ENCODE measurements at regions not wholly inside any gene's neighbourhood (a gene's known extent, or its start where the extent isn't known, plus 50 kb on each side); places are given as distances from the start of the nearest gene placed in this dataset.

DNA sequence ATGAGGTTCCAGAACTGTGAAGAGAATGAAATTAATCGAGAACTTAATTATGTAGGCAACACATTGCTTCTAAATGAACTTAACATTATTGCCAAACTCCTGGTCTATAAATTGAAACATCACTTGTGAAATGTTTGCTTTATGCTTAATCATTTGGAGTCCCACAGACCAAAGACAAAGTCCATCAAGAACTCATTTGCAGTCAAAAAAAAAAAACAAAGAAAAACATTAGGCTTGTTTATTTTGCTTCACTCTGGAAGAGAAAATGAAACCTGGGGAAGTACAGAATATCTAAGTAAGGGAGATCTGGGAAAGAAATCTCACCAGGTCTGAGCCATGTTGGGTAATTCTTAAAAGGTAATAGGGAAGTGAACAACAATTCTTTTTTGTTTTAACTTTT is 1363.5 kb upstream of the DDX18 start:
- TF ChIP-seq, protein P1, sequence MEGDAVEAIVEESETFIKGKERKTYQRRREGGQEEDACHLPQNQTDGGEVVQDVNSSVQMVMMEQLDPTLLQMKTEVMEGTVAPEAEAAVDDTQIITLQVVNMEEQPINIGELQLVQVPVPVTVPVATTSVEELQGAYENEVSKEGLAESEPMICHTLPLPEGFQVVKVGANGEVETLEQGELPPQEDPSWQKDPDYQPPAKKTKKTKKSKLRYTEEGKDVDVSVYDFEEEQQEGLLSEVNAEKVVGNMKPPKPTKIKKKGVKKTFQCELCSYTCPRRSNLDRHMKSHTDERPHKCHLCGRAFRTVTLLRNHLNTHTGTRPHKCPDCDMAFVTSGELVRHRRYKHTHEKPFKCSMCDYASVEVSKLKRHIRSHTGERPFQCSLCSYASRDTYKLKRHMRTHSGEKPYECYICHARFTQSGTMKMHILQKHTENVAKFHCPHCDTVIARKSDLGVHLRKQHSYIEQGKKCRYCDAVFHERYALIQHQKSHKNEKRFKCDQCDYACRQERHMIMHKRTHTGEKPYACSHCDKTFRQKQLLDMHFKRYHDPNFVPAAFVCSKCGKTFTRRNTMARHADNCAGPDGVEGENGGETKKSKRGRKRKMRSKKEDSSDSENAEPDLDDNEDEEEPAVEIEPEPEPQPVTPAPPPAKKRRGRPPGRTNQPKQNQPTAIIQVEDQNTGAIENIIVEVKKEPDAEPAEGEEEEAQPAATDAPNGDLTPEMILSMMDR (IDR thresholded peaks at IDR 0.05; ENCODE audit: control extremely low read depth, extremely low read depth, low read depth, missing control alignments) = no peak
- ChIA-PET CTCF (no interaction called here), POLR2A (no interaction called here)
- no peak for DNase-seq (ENCODE audit: extremely low spot score)

DNA sequence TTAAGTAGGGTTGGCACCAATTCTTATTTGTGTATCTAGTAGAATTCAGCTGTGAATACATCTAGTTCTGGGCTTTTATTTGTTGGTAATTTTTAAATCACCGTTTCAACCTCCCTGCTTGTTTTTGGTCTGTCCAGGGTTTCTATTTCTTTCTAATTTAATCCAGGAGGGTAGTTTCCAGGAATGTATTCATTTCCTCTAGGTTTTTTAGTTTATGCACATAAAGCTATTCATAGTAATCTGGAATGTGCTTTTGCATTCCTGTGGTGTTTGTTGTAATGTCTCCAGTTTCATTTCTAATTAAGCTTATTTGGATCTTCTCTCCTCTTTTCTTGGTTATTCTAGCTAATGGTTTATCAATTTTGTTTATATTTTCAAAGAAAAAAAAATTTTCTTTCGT is 1361.8 kb upstream of the DDX18 start:
- TF ChIP-seq, protein P1 (IDR thresholded peaks at IDR 0.05; ENCODE audit: control extremely low read depth, extremely low read depth, low read depth, missing control alignments) = no peak
- DNase-seq (ENCODE audit: extremely low spot score) = no peak
- ChIA-PET CTCF (no interaction called here), POLR2A (no interaction called here)

DNA sequence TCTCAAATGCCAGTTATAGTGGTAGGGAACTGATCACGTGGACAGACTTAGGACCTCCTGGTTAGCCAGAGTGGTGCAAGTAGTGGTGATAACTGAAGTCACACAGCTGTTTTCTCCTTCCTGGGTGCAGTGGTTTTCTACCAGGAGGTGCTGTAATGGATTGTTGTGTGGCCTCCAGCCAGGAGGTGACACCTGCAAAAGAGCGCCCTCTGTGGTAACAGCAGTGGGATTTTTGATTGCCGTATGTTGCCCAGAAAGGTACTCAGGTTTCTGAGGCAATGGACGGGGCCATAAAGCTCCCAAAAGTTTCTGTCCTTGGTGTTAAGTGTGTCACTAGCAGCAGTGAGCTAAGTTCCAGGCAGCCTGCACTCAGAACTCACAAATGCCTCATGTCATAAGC is 1358.1 kb upstream of the DDX18 start:
- CTCF ChIA-PET = no interaction called here

DNA sequence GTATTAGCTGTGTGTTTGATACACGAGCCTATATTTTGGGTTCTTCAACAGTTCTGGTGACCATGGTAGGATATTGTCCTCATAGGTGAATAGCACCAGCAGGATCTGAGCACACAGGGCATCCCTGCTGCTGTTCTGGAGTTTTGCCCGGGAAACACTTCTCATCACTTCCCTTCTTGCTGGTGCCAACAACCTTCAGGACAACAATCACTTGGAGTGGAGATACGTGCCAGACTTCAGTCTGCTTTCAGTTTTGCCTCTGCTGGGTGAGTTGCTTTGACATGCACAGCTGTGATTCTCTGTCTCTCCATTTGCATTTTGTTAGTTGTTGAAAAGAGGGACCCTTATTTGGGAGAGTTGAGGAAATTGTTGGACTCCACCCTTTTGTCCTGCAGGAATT is 1347.2 kb upstream of the DDX18 start:
- CTCF ChIA-PET = no interaction called here

More for the DNA sequence above, 1358.1 kb upstream of the DDX18 start:
- no peak for DNase-seq (ENCODE audit: extremely low spot score)
- POLR2A ChIA-PET = no interaction called here
- TF ChIP-seq, protein P1 (IDR thresholded peaks at IDR 0.05; ENCODE audit: control extremely low read depth, extremely low read depth, low read depth, missing control alignments) = no peak

DNA sequence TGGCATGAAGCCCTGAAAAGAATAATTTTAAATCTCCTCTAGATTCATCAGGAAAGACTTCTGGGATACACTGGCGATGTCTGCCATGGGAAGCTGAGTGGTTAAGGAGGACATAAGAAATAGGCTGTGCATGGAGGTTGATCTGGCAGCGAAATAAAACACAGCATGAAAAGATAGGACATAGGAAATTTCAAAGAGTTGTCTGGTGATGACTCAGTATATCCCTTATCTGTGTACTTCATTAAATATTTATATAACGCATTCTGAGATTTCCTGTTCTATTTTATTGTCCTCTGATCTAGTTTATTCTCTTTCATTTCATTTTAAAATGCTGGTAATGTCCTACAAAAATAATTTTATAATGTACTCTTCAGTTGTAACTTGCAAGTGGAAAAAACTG is 1337.3 kb upstream of the DDX18 start:
- TF ChIP-seq, protein P1 (IDR thresholded peaks at IDR 0.05; ENCODE audit: control extremely low read depth, extremely low read depth, low read depth, missing control alignments) = no peak
- DNase-seq (ENCODE audit: extremely low spot score) = no peak
- ChIA-PET POLR2A (no interaction called here), CTCF (no interaction called here)

More for the DNA sequence above, 1347.2 kb upstream of the DDX18 start:
- no peak for DNase-seq (ENCODE audit: extremely low spot score)
- POLR2A ChIA-PET = no interaction called here
- TF ChIP-seq, protein P1 (IDR thresholded peaks at IDR 0.05; ENCODE audit: control extremely low read depth, extremely low read depth, low read depth, missing control alignments) = no peak

DNA sequence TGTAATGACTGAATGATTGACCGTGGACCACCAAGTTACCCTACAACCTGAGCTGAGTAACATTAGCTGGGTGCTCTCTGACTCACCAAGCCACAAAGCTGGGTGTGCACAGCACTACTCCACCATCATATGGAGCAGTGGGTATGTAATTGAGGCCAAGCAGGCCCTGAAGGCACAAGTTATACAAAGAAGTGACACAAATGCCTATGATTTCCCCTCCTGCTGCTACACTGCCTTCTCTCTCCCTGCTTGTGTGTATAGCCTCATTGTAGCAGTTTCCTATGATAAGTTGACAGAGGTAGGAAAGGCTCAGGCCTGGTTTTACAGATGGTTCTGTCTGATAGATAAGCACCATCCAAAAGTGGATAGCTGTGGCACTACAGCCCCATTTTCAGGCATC is 1327.2 kb upstream of the DDX18 start:
- ChIA-PET POLR2A (no interaction called here), CTCF (no interaction called here)
- TF ChIP-seq, protein P1 (IDR thresholded peaks at IDR 0.05; ENCODE audit: control extremely low read depth, extremely low read depth, low read depth, missing control alignments) = no peak

DNA sequence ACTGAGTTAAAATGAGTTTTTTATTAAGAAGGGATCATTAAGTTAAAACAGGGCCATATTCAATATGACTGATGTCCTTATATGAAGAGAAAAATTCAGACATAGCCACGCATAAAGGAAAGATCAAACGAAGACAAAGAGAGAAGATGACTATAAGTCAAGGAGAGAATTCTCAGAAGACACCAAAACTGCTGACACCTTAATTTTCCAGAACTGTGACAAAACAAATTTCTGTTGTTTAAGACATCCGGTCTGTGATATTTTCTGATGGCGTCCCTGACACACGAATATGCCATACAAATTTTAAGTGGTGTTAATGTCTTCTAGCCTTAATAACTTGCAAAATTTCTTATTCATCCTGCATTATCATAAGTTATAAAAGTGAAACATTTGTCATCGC is 1325.2 kb upstream of the DDX18 start:
- TF ChIP-seq, protein P1 (IDR thresholded peaks at IDR 0.05; ENCODE audit: control extremely low read depth, extremely low read depth, low read depth, missing control alignments) = no peak

More for the DNA sequence above, 1327.2 kb upstream of the DDX18 start:
- no peak for DNase-seq (ENCODE audit: extremely low spot score)

More for the DNA sequence above, 1325.2 kb upstream of the DDX18 start:
- ChIA-PET CTCF (no interaction called here), POLR2A (no interaction called here)
- DNase-seq (ENCODE audit: extremely low spot score) = no peak
